SK-N-SH treated with all-trans-retinoic acid at 6 μM for 48 hours (cell line): ENCODE measurements at regions not wholly inside any gene's neighbourhood (a gene's known extent, or its start where the extent isn't known, plus 50 kb on each side); places are given as distances from the start of the nearest gene placed in this dataset.

Experiments
- CREB5 ChIP-seq: fragments of 250-450 bp; sonication (Bioruptor Pico); IDR thresholded peaks from 2 replicates; pipeline ENCODE4 v1.5.1; 2020; ENCODE audit warnings: low read depth, mild to moderate bottlenecking, moderate library complexity
- GLIS3 ChIP-seq: fragments of 250-450 bp; sonication (Bioruptor Pico); IDR thresholded peaks from 2 replicates; pipeline ENCODE4 v1.5.0; 2020; ENCODE audit warnings: mild to moderate bottlenecking, moderate library complexity
- ZNF70 ChIP-seq: fragments of 450-650 bp; formaldehyde crosslinking; IDR thresholded peaks from 2 replicates; pipeline ENCODE4 v1.5.0; 2020; ENCODE audit warnings: mild to moderate bottlenecking, moderate library complexity

- no peak for TF ChIP-seq ZNF70
- TF ChIP-seq CREB5 (CRISPR knock-in tag): no peak
- no peak for TF ChIP-seq GLIS3 (CRISPR knock-in tag)
Observed at GRCh38 chr4:164229255-164229654, 524.7 kb upstream of the SMIM31 start.
